ENCODE measurements at regions not wholly inside any gene's neighbourhood (a gene's known extent, or its start where the extent isn't known, plus 50 kb on each side); places are given as distances from the start of the nearest gene placed in this dataset.

- H3K27me3 Mint-ChIP-seq, result peaks cover 9% of the 10 kb centered on the region
- H3K27ac Mint-ChIP-seq, result no peak overlapping the region
- no peaks in the 10 kb centered on the region for H3K4me1 Mint-ChIP-seq
- H3K4me3 Mint-ChIP-seq, result no peak overlapping the region
- no peak for DNase-seq
- H3K36me3 Mint-ChIP-seq, result no peaks in the 10 kb centered on the region
- no peaks in the 10 kb centered on the region for H3K9me3 Mint-ChIP-seq
Observed at GRCh38 chr16:22727285-22728166, 86.4 kb upstream of the HS3ST2 start.

GRCh38 chr16:22728167-22728836, 85.7 kb upstream of the HS3ST2 start:
- peaks cover 9% of the 10 kb centered on the region for H3K27me3 Mint-ChIP-seq
- no peak overlapping the region for H3K4me3 Mint-ChIP-seq
- no peaks in the 10 kb centered on the region for H3K36me3 Mint-ChIP-seq
- no peaks in the 10 kb centered on the region for H3K9me3 Mint-ChIP-seq
- H3K4me1 Mint-ChIP-seq, result no peaks in the 10 kb centered on the region
- no peak for DNase-seq
- H3K27ac Mint-ChIP-seq, result no peak overlapping the region

- H3K27ac Mint-ChIP-seq, result no peak overlapping the region
- no peaks in the 10 kb centered on the region for H3K9me3 Mint-ChIP-seq
- no peak for DNase-seq
- peaks cover 11% of the 10 kb centered on the region for H3K27me3 Mint-ChIP-seq
- no peaks in the 10 kb centered on the region for H3K4me1 Mint-ChIP-seq
- no peaks in the 10 kb centered on the region for H3K36me3 Mint-ChIP-seq
- H3K4me3 Mint-ChIP-seq, result no peak overlapping the region
Observed at GRCh38 chr16:22732400-22732799, 81.6 kb upstream of the HS3ST2 start.

- Mint-ChIP-seq H3K4me3 (no peak overlapping the region), H3K4me1 (no peaks in the 10 kb centered on the region), H3K27me3 (peaks cover 11% of the 10 kb centered on the region), H3K9me3 (no peaks in the 10 kb centered on the region), H3K36me3 (no peaks in the 10 kb centered on the region), H3K27ac (no peak overlapping the region)
- DNase-seq, result no peak
Observed at GRCh38 chr16:22732959-22733358, 81.0 kb upstream of the HS3ST2 start.

GRCh38 chr16:22734368-22734767, 79.6 kb upstream of the HS3ST2 start:
- H3K4me1 Mint-ChIP-seq, result no peaks in the 10 kb centered on the region
- peaks cover 7% of the 10 kb centered on the region for H3K27me3 Mint-ChIP-seq
- H3K36me3 Mint-ChIP-seq, result no peaks in the 10 kb centered on the region
- no peak for DNase-seq
- no peak overlapping the region for H3K4me3 Mint-ChIP-seq
- no peaks in the 10 kb centered on the region for H3K9me3 Mint-ChIP-seq
- H3K27ac Mint-ChIP-seq, result no peak overlapping the region

- Mint-ChIP-seq H3K9me3 (no peaks in the 10 kb centered on the region), H3K36me3 (no peaks in the 10 kb centered on the region), H3K4me3 (no peak overlapping the region), H3K27me3 (peaks cover 14% of the 10 kb centered on the region), H3K27ac (no peak overlapping the region), H3K4me1 (no peaks in the 10 kb centered on the region)
- no peak for DNase-seq
Observed at GRCh38 chr16:22736791-22737190, 77.2 kb upstream of the HS3ST2 start.

- H3K27ac Mint-ChIP-seq, result no peak overlapping the region
- peaks cover 20% of the 10 kb centered on the region for H3K27me3 Mint-ChIP-seq
- DNase-seq, result no peak
- H3K4me1 Mint-ChIP-seq, result no peaks in the 10 kb centered on the region
- peaks cover 6% of the 10 kb centered on the region for H3K9me3 Mint-ChIP-seq
- H3K4me3 Mint-ChIP-seq, result no peak overlapping the region
- H3K36me3 Mint-ChIP-seq, result no peaks in the 10 kb centered on the region
Observed at GRCh38 chr16:22739077-22739476, 74.9 kb upstream of the HS3ST2 start.

- Mint-ChIP-seq H3K27me3 (peaks cover 30% of the 10 kb centered on the region), H3K27ac (no peak overlapping the region), H3K36me3 (no peaks in the 10 kb centered on the region), H3K9me3 (peaks cover 7% of the 10 kb centered on the region), H3K4me3 (no peak overlapping the region), H3K4me1 (no peaks in the 10 kb centered on the region)
- no peak for DNase-seq
Observed at GRCh38 chr16:22743401-22743800, 70.6 kb upstream of the HS3ST2 start.

GRCh38 chr16:22751104-22751667, 62.8 kb upstream of the HS3ST2 start:
- H3K36me3 Mint-ChIP-seq, result no peaks in the 10 kb centered on the region

GRCh38 chr16:22751685-22752084, 62.3 kb upstream of the HS3ST2 start:
- no peak overlapping the region for H3K27ac Mint-ChIP-seq

More at GRCh38 chr16:22751104-22751667, 62.8 kb upstream of the HS3ST2 start:
- Mint-ChIP-seq H3K4me3 (no peak overlapping the region), H3K27me3 (peaks cover 12% of the 10 kb centered on the region), H3K9me3 (peaks cover 2% of the 10 kb centered on the region), H3K4me1 (no peaks in the 10 kb centered on the region), H3K27ac (no peak overlapping the region)
- DNase-seq, result no peak

GRCh38 chr16:22753451-22753850, 60.5 kb upstream of the HS3ST2 start:
- H3K4me3 Mint-ChIP-seq, result no peak overlapping the region
- peaks cover 4% of the 10 kb centered on the region for H3K9me3 Mint-ChIP-seq
- no peak for DNase-seq
- H3K27ac Mint-ChIP-seq, result no peak overlapping the region
- no peaks in the 10 kb centered on the region for H3K36me3 Mint-ChIP-seq
- peaks cover under 1% of the 10 kb centered on the region for H3K27me3 Mint-ChIP-seq
- H3K4me1 Mint-ChIP-seq, result no peaks in the 10 kb centered on the region

More at GRCh38 chr16:22751685-22752084, 62.3 kb upstream of the HS3ST2 start:
- peaks cover 2% of the 10 kb centered on the region for H3K9me3 Mint-ChIP-seq
- H3K4me3 Mint-ChIP-seq, result no peak overlapping the region
- H3K36me3 Mint-ChIP-seq, result no peaks in the 10 kb centered on the region
- H3K27me3 Mint-ChIP-seq, result peaks cover 12% of the 10 kb centered on the region
- no peak for DNase-seq
- H3K4me1 Mint-ChIP-seq, result no peaks in the 10 kb centered on the region

GRCh38 chr16:22754577-22754976, 59.4 kb upstream of the HS3ST2 start:
- Mint-ChIP-seq H3K27ac (no peak overlapping the region), H3K4me1 (no peaks in the 10 kb centered on the region), H3K4me3 (no peak overlapping the region), H3K9me3 (peaks cover 4% of the 10 kb centered on the region), H3K36me3 (no peaks in the 10 kb centered on the region), H3K27me3 (no peaks in the 10 kb centered on the region)
- DNase-seq, result no peak

- no peaks in the 10 kb centered on the region for H3K27me3 Mint-ChIP-seq
Observed at GRCh38 chr16:22757202-22757601, 56.8 kb upstream of the HS3ST2 start.

GRCh38 chr16:22762486-22762885, 51.5 kb upstream of the HS3ST2 start:
- Mint-ChIP-seq H3K36me3 (no peaks in the 10 kb centered on the region), H3K4me3 (no peak overlapping the region), H3K27ac (no peak overlapping the region), H3K9me3 (peaks cover 2% of the 10 kb centered on the region), H3K27me3 (peaks cover 1% of the 10 kb centered on the region), H3K4me1 (no peaks in the 10 kb centered on the region)
- no peak for DNase-seq

More at GRCh38 chr16:22757202-22757601, 56.8 kb upstream of the HS3ST2 start:
- H3K4me1 Mint-ChIP-seq, result no peaks in the 10 kb centered on the region
- H3K27ac Mint-ChIP-seq, result no peak overlapping the region
- H3K9me3 Mint-ChIP-seq, result peaks cover 2% of the 10 kb centered on the region
- no peak for DNase-seq
- H3K36me3 Mint-ChIP-seq, result no peaks in the 10 kb centered on the region
- no peak overlapping the region for H3K4me3 Mint-ChIP-seq

- no peak overlapping the region for H3K27ac Mint-ChIP-seq
Observed at GRCh38 chr16:22763437-22764080, 50.4 kb upstream of the HS3ST2 start.

More at GRCh38 chr16:22763437-22764080, 50.4 kb upstream of the HS3ST2 start:
- H3K27me3 Mint-ChIP-seq, result peaks cover 6% of the 10 kb centered on the region
- no peak for DNase-seq
- H3K9me3 Mint-ChIP-seq, result no peaks in the 10 kb centered on the region
- H3K4me3 Mint-ChIP-seq, result no peak overlapping the region
- H3K36me3 Mint-ChIP-seq, result no peaks in the 10 kb centered on the region
- H3K4me1 Mint-ChIP-seq, result no peaks in the 10 kb centered on the region
